T-helper 22 cell (primary cell): ENCODE measurements at regions not wholly inside any gene's neighbourhood (a gene's known extent, or its start where the extent isn't known, plus 50 kb on each side); places are given as distances from the start of the nearest gene placed in this dataset.

Experiments used
- DNase-seq: peaks from one replicate; pipeline ENCODE4 v3.0.0-alpha.2; 2020; ENCODE audit warnings: low read depth

GRCh38 chr6:105791583-105792318 lies 294.4 kb upstream of the PRDM1 start:
- no peak for DNase-seq

GRCh38 chr6:105791179-105791578 lies 295.0 kb upstream of the PRDM1 start:
- no peak for DNase-seq

GRCh38 chr6:105790635-105791034 lies 295.5 kb upstream of the PRDM1 start:
- no peak for DNase-seq

GRCh38 chr6:105789935-105790334 lies 296.2 kb upstream of the PRDM1 start:
- DNase-seq: no peak

GRCh38 chr6:105787747-105788146 lies 298.4 kb upstream of the PRDM1 start:
- no peak for DNase-seq

GRCh38 chr6:105786890-105787655 lies 299.1 kb upstream of the PRDM1 start:
- no peak for DNase-seq

GRCh38 chr6:105786449-105786848 lies 299.7 kb upstream of the PRDM1 start:
- no peak for DNase-seq

GRCh38 chr6:105785066-105785811 lies 300.9 kb upstream of the PRDM1 start:
- DNase-seq: no peak

GRCh38 chr6:105784179-105784578 lies 302.0 kb upstream of the PRDM1 start:
- no peak for DNase-seq

GRCh38 chr6:105783333-105783935 lies 302.7 kb upstream of the PRDM1 start:
- no peak for DNase-seq

- DNase-seq: no peak
Measured at GRCh38 chr6:105781915-105782314, 304.2 kb upstream of the PRDM1 start.

GRCh38 chr6:105781248-105781647 lies 304.9 kb upstream of the PRDM1 start:
- no peak for DNase-seq

- no peak for DNase-seq
Measured at GRCh38 chr6:105780146-105780860, 305.8 kb upstream of the PRDM1 start.

- no peak for DNase-seq
Measured at GRCh38 chr6:105779110-105779509, 307.0 kb upstream of the PRDM1 start.

GRCh38 chr6:105775095-105775494 lies 311.0 kb upstream of the PRDM1 start:
- no peak for DNase-seq

GRCh38 chr6:105774247-105774646 lies 311.9 kb upstream of the PRDM1 start:
- no peak for DNase-seq

GRCh38 chr6:105771313-105771970 lies 314.7 kb upstream of the PRDM1 start:
- DNase-seq: no peak

GRCh38 chr6:105769987-105770386 lies 316.1 kb upstream of the PRDM1 start:
- DNase-seq: no peak

- no peak for DNase-seq
Measured at GRCh38 chr6:105769197-105769596, 316.9 kb upstream of the PRDM1 start.

- DNase-seq: no peak
Measured at GRCh38 chr6:105767541-105767940, 318.6 kb upstream of the PRDM1 start.

- DNase-seq: no peak
Measured at GRCh38 chr6:105765239-105765638, 320.9 kb upstream of the PRDM1 start.
